ENCODE measurements at regions not wholly inside any gene's neighbourhood (a gene's known extent, or its start where the extent isn't known, plus 50 kb on each side); places are given as distances from the start of the nearest gene placed in this dataset.
"Not testable (repeated sequence)": the region's sequence is repeated elsewhere in the genome, so short reads cannot be mapped to it uniquely, and the experiment has no call there.

GRCh38 chr4:20196476-20196875 is 55.2 kb upstream of the SLIT2 start:
- no peak for FAIRE-seq

- no peak for FAIRE-seq
Measured at GRCh38 chr4:20195071-20195885, 56.4 kb upstream of the SLIT2 start.

DNA sequence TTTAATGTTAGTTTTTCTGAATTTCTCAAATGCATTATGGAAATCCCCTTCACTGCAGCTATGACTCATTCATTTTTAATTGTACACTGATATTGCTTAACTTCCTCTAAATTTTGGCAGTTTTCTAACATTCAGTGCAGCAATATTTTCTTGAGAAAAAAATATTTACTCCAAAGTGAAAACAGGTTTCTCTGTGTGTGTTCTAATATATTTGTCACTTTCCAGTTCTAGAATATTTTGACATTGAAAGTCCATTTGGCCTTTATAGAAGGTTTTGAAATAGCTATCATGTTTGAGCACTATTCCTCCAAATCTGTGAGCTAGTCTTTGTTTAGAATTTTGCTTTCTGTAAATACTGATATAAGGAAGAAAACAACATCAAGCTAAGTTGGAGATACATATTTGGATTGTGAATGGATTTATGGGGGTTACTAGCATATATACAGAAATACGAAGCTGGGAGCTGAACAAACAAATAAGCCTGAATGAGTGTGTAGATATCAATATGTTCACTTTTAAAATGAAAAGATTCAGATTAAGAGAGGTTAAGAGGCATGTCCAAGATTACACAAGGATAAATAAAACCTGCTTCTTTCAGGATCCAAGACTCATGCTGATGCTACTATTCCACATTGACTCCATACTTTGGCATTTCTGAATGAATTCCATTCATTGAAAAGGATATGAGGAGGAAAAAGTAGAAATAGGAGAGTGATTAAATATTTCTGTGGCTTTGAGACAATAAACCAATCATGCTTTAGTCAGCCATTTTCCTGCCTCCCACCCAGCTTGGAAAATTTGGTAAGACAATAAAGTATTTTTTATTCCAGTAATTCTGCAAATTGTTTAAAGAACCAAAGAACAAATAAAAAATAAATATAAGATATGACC is 57.3 kb upstream of the SLIT2 start:
- FAIRE-seq = no peak

DNA sequence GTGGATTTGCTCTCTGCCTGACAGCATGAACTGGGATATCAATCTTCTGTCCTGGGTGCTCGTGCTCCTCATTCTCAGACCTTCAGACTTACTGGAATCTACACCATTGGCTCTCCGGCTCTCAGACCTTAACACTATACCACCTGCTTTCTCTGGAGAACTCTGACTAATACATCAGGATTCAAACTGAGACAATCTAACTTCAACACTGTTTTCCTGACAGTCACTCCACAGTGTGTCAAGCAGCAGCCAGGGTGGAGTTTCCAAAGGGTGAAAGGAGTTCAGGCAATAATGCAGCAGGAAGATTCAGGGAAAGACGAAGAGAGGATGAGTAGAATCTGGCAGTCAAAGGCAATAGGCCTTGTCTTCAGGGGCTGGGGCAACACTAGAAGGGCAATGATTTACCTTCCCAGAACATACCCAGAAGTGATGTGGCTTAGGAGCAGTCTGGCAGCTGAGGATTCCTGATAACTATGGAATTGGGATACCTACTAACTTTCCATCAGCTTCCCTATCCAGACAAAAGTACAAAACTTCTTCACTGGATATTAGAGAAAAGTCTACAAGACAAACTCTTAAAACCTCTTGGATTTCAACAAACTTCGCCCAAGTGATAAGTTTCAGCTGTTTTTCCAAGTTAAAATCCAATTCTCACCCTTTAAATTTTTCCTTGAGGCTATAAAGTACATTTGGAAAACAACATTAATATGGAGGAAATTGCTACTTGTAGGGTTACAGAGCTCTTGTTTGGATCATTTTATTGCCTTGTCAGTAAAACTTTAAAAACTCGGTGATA is 58.4 kb upstream of the SLIT2 start:
- no peak for FAIRE-seq

DNA sequence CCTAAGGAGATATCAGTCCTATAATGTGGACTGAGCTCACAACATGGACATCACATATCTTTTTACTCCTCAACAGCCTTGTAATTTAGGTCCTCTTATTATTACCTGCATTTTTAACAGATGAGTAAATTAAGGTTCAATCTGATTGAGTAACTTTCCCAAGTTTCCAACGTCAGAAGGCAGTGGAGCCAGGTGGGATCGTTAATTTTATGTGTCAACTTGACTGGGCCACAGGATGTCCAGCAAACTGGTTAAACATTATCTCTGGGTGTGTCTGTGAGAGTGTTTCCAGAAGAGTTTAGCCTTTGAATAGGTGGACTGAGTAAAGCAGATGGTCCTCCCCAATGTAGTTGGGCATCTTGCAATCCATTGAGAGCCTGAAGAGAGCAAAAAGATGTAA is 59.0 kb upstream of the SLIT2 start:
- no peak for FAIRE-seq

DNA sequence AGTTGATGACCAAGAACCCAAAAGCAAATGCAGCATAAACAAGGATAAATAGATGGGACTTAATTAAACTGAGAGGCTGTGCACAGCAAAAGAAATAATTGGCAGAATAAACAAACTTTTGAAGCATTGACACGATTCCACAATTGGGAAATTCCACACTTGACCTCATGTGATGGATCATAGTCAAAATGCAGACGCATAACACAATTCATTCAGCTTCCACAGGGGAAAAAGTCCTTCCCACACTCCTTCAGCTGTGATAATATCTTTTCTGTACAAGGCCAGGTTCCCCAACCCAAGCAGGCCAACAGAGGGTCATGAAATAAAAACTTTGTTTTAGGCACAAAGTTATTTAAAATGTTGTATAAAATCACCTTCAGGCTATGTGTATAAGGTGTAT is 66.6 kb upstream of the SLIT2 start:
- FAIRE-seq = no peak

DNA sequence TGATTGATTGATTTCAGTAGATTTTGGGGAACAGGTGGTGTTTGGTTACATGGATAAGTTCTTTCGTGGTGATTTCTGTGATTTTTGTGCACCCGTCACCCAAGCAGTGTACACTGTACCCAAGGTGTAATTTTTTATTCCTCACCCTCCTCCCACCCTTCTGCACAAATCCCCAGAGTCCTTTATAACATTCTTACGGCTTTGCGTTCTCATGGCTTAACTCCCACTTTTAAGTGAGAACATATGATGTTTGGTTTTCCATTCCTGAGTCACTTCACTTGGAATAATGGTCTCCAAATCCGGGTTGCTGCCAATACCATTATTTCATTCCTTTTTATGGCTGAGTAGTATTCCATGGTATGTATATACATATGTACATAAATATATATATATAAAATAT is 68.6 kb upstream of the SLIT2 start:
- not testable (repeated sequence) for FAIRE-seq

DNA sequence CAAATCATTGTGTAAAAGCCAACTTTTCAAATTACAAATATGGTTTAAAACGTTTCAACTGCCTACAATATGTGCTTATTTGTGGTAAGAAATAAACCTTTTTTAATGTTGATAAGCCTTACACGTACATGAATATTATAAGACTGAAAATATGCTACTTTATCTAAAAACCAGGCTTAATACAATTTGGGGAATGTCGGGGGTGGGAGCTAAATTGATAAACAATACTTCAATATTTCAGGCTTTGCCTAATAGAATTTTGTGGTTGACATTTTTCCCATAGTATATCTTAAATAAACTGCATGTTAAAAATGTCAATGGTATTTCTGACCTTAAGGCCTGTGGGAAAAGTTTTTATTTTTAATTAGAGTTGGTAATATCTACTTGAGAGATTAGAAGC is 69.8 kb upstream of the SLIT2 start:
- FAIRE-seq = no peak

GRCh38 chr4:20180509-20180908 is 71.2 kb upstream of the SLIT2 start:
- no peak for FAIRE-seq

DNA sequence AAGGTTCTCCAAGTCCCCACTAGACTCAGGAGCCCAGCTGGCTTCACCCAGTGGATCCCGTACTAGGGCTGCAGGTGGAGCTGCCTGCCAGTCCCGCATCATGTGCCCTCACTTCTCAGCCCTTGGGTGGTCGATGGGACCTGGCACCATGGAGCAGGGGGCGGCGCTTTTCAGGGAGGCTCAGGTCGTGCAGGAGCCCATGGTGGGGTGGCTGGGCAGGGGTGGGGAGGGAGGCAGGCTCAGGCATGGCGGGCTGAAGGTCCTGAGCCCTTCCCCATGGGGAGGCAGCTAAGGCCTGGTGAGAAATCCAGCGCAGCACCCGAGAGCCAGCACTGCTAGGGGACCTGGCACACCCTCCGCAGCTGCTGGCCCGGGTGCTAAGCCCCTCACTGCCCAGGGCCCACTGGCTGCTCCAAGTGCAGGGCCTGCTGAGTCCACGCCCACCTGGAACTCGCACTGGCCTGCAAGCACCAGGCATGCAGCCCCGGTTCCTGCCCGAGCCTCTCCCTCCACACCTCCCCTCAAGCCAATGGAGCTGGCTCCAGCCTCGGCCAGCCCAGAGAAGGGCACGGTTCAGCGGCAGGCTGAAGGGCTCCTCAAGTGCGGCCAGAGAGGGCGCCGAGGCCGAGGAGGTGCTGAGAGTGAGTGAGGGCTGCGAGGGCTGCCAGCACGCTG is 72.7 kb upstream of the SLIT2 start:
- FAIRE-seq = no peak

- FAIRE-seq = no peak
Measured at GRCh38 chr4:20176881-20177280, 74.8 kb upstream of the SLIT2 start.

DNA sequence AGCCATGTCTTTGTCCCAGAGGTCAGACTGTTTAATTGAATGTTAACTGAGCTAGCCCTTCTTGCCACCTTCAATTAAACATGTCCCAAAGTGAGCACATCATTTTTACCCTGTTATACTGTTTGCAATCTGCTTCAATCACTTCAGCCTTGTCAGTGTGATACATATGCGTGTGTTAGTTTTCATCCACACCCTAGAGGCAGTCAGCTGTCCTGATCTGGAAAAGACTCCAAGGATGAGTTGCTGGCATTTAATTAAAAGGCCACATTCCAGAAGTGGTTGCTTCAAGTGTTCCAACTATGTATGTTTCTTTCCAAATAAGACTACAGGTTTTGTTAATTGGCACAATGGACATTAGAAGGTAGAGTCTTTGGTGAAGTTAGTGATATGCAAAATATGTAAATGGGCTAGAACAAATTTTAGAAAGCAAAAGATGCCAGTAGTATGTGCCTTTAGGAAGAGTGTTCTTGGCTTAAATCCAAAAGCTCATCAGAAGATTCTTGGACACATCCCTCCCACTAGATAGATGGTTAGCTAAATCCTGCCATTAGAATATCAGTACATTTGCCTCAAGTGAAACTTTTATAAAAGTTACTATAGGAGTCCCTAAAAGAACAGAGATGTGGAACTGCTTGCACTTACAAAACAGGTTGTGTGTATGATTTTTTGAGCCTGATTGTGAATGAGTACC is 79.5 kb upstream of the SLIT2 start:
- no peak for FAIRE-seq

GRCh38 chr4:20166544-20166943 is 85.2 kb upstream of the SLIT2 start:
- FAIRE-seq = no peak

DNA sequence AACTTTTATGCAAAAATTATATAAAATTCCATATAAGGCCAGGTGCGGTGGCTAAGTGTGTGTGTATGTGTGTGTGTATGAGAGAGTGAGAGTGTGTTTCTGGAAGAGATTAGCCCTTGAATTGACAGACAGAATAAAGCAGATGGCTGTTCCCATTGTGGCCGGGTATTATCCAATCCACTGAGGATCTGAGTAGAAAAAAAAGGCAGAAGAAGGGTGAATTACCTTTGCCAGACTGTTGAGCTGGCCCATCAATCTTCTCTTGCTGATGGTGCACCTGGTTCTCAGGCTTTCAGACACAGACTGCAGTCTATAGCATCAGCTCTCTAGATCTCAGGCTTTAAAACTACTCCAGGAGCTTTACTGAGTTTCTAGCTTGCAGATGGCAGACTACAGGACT is 92.2 kb upstream of the SLIT2 start:
- FAIRE-seq = no peak

GRCh38 chr4:20158195-20158594 is 93.5 kb upstream of the SLIT2 start:
- FAIRE-seq = no peak

DNA sequence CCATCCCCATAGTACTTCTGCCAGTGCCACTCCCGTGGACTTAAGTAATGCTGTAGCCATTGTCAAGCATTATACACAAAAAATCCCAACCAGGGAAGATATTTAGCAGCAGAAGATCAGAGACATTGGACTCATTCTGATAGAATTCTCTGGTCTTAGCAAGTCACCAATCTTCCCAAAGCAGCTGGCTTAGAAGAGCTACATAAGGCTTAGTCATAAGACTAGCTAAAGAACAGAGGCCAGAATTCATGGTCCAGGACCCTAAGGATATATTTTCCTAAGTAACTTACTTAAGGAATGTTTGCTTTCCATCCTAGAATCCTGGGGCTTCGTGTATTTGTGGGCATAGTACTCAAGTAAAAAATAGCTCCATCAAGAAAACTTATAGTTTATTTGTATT is 100.3 kb upstream of the SLIT2 start:
- no peak for FAIRE-seq

DNA sequence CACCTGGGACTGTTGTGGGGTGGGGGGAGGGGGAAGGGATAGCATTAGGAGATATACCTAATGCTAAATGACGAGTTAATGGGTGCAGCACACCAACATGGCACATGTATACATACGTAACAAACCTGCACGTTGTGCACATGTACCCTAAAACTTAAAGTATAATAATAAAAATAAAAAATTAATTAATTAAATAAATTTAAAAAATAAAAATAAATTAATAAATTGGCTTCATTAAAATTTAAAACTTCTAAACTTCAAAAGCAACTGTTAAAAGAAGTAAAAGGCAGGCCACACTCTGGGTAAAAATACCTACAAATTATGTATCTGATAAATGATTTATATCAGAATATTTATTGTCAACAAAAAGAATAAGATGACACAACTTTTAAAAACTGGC is 102.6 kb upstream of the SLIT2 start:
- not testable (repeated sequence) for FAIRE-seq

GRCh38 chr4:20137176-20137575 is 114.5 kb upstream of the SLIT2 start:
- FAIRE-seq = no peak

DNA sequence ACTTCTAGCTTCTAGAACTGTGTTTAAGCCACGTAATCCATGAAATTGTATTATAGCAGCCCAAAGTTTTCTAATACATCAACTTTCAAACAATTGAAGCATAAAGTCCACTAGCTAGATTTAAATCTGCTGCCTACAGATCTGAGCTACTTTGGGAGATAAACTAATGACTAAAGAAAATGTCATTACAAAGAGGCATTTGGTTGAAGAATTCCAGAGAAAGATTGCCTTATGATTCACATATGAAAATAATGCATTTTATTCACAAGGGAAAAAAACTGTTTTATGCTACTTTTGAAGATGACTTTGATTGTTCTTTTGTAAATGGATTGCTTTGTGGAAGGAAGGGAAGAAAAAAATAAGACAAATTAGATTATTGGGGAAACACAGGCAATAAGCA is 124.1 kb upstream of the SLIT2 start:
- no peak for FAIRE-seq

GRCh38 chr4:20126906-20127305 is 124.8 kb upstream of the SLIT2 start:
- FAIRE-seq = no peak

- FAIRE-seq = no peak
Measured at GRCh38 chr4:20124317-20125026, 127.2 kb upstream of the SLIT2 start.

All from A204.1 (cell line).